HEK293T (cell line): ENCODE measurements at regions not wholly inside any gene's neighbourhood (a gene's known extent, or its start where the extent isn't known, plus 50 kb on each side); places are given as distances from the start of the nearest gene placed in this dataset.

Experiments used
- ELF4 ChIP-seq: fragments of 450-650 bp; IDR thresholded peaks from 2 replicates; pipeline ENCODE4 v1.6.1; 2017; ENCODE audit warnings: antibody characterized with exemption
- FOXA1 ChIP-seq: fragments of 450-650 bp; IDR thresholded peaks from 2 replicates; pipeline ENCODE4 v1.6.1; 2016; ENCODE audit warnings: mild to moderate bottlenecking
- FOXM1 ChIP-seq: fragments of 450-650 bp; IDR thresholded peaks from 2 replicates; pipeline ENCODE4 v1.6.1; 2017; ENCODE audit warnings: mild to moderate bottlenecking, borderline replicate concordance
- L3MBTL2 ChIP-seq: fragments of 450-650 bp; conservative IDR thresholded peaks from 2 replicates; pipeline ENCODE4 v1.6.1; 2016; ENCODE audit warnings: mild to moderate bottlenecking
- LEF1 ChIP-seq: fragments of 450-650 bp; IDR thresholded peaks from 2 replicates; pipeline ENCODE4 v1.6.1; 2017; ENCODE audit warnings: mild to moderate bottlenecking, borderline replicate concordance
- NFRKB ChIP-seq: fragments of 450-650 bp; IDR thresholded peaks from 2 replicates; pipeline ENCODE4 v1.6.1; 2016; ENCODE audit warnings: mild to moderate bottlenecking, moderate library complexity
- PKNOX1 ChIP-seq: fragments of 450-650 bp; IDR thresholded peaks from 2 replicates; pipeline ENCODE4 v1.6.1; 2016
- SP1 ChIP-seq: fragments of 450-650 bp; IDR thresholded peaks from 2 replicates; pipeline ENCODE4 v1.6.1; 2017
- TARDBP ChIP-seq: fragments of 450-650 bp; IDR thresholded peaks from 2 replicates; pipeline ENCODE4 v1.6.1; 2016

- TF ChIP-seq FOXM1, result no peak
- no peak for TF ChIP-seq FOXA1
- TF ChIP-seq PKNOX1, result no peak
- TF ChIP-seq SP1, result no peak
- no peak for TF ChIP-seq L3MBTL2
- no peak for TF ChIP-seq NFRKB
- TF ChIP-seq TARDBP, result no peak
- no peak for TF ChIP-seq LEF1
- no peak for TF ChIP-seq ELF4
These were observed 107.7 kb upstream of the VANGL1 start for GRCh38 chr1:115534106-115534505.
